Uterus (tissue), 2 donors: ENCODE measurements at regions not wholly inside any gene's neighbourhood (a gene's known extent, or its start where the extent isn't known, plus 50 kb on each side); places are given as distances from the start of the nearest gene placed in this dataset.

Source experiments
- POLR2A ChIP-seq, 2 donors: fragments of 450-650 bp; IDR thresholded peaks; one replicate each; pipeline ENCODE4 v1.6.1; 2016; ENCODE audit warnings: antibody characterized with exemption in 2 of 2, mild to moderate bottlenecking in 1 of 2, moderate library complexity in 1 of 2
- TF ChIP-seq, protein P1 (sequence below), 4 experiments: fragments of 200-600 bp in 2 of 4; fragments of 450-650 bp in 2 of 4; sonication (generic) in 2 of 4; IDR thresholded peaks; one replicate each; pipeline ENCODE4 v1.5.1; 2016 to 2019; ENCODE audit warnings: antibody characterized with exemption in 4 of 4, mild to moderate bottlenecking in 2 of 4, moderate library complexity in 1 of 4

DNA sequence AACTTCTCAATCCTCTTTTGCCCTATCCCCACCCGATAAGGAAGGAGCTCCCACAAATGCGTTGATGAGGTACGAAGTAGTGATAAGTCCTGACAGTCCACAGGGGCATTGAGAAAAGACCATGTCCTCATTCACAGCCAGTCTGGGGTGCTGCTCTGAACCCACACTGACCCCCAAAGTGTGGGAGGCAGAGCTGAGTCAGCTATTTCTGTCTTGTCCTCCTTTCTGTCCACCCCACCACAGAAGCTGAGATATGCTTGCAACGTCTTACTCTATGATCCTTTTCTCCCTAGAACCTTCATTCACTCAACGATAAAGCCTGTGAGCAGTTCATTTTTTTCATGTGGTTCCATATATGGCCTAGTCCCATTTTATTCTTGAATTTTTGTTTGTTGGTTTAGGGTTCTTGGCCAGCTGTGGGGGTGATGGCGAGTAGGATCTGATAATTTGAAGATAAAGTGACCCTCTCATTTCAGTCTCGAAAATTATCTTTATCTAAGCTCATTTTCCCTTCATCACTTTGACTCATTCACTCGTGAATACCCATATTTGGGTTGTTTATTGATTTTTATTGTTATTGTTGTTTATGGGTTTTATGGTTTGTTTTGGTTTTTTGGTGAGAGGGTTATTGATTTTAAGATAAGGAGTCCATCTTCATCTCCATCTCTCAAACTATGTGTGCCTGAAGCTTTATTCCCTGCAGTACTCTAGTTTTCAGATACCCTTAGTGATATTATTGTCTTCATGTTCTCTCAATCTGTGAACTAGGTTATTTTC, 58.5 kb upstream of the ZNF366 start:
- TF ChIP-seq, protein P1, sequence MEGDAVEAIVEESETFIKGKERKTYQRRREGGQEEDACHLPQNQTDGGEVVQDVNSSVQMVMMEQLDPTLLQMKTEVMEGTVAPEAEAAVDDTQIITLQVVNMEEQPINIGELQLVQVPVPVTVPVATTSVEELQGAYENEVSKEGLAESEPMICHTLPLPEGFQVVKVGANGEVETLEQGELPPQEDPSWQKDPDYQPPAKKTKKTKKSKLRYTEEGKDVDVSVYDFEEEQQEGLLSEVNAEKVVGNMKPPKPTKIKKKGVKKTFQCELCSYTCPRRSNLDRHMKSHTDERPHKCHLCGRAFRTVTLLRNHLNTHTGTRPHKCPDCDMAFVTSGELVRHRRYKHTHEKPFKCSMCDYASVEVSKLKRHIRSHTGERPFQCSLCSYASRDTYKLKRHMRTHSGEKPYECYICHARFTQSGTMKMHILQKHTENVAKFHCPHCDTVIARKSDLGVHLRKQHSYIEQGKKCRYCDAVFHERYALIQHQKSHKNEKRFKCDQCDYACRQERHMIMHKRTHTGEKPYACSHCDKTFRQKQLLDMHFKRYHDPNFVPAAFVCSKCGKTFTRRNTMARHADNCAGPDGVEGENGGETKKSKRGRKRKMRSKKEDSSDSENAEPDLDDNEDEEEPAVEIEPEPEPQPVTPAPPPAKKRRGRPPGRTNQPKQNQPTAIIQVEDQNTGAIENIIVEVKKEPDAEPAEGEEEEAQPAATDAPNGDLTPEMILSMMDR (IDR thresholded peaks at IDR 0.05): no peak
- TF ChIP-seq POLR2A (IDR thresholded peaks at IDR 0.05): no peak
